Omental fat pad (tissue), 3 donors: ENCODE measurements at regions not wholly inside any gene's neighbourhood (a gene's known extent, or its start where the extent isn't known, plus 50 kb on each side); places are given as distances from the start of the nearest gene placed in this dataset.

ENCODE experiments used
- ATAC-seq: fragments of 150-250 bp; one replicate; pipeline ENCODE4 v1.9.1; 2016; ENCODE audit warnings: mild to moderate bottlenecking, moderate library complexity; ENCODE audit not compliant: low FRiP score
- DNase-seq: peaks from one replicate; pipeline ENCODE4 v3.0.0-alpha.2; 2019; ENCODE audit warnings: low spot score
- CTCF ChIP-seq, 3 donors: fragments of 450-650 bp; IDR thresholded peaks; one replicate each; pipeline ENCODE4 v1.5.1; 2016 to 2017; ENCODE audit warnings: antibody characterized with exemption in 3 of 3, mild to moderate bottlenecking in 3 of 3, moderate library complexity in 2 of 3

- DNase-seq (no peak), ATAC-seq (no peak)
- TF ChIP-seq CTCF (IDR thresholded peaks at IDR 0.05): no peak
These were observed 1217.0 kb downstream of the RAPGEF2 start for GRCh38 chr4:160319868-160320260.

GRCh38 chr4:160326110-160326509 is 1223.2 kb downstream of the RAPGEF2 start:
- no peak for TF ChIP-seq CTCF (IDR thresholded peaks at IDR 0.05)
- ATAC-seq (no peak), DNase-seq (no peak)

GRCh38 chr4:160347197-160347596 is 1244.3 kb downstream of the RAPGEF2 start:
- DNase-seq (no peak), ATAC-seq (no peak)
- TF ChIP-seq CTCF (IDR thresholded peaks at IDR 0.05): no peak

GRCh38 chr4:160350944-160351343 is 1248.1 kb downstream of the RAPGEF2 start:
- no peak for ATAC-seq
- no peak for TF ChIP-seq CTCF (IDR thresholded peaks at IDR 0.05)
- no peak for DNase-seq

GRCh38 chr4:160352637-160353036 is 1249.8 kb downstream of the RAPGEF2 start:
- DNase-seq (no peak), ATAC-seq (no peak)
- TF ChIP-seq CTCF (IDR thresholded peaks at IDR 0.05): no peak

GRCh38 chr4:160353548-160353947 is 1250.7 kb downstream of the RAPGEF2 start:
- no peak for TF ChIP-seq CTCF (IDR thresholded peaks at IDR 0.05)
- ATAC-seq (no peak), DNase-seq (no peak)

- TF ChIP-seq CTCF (IDR thresholded peaks at IDR 0.05): no peak
- ATAC-seq: no peak
- DNase-seq: no peak
These were observed 1259.6 kb downstream of the RAPGEF2 start for GRCh38 chr4:160362478-160362877.
